K562 (cell line): ENCODE measurements at regions not wholly inside any gene's neighbourhood (a gene's known extent, or its start where the extent isn't known, plus 50 kb on each side); places are given as distances from the start of the nearest gene placed in this dataset.

Experiments
- CEBPG ChIP-seq, 3 experiments: fragments of 200-800 bp in 1 of 3; sonication (Bioruptor generic) in 1 of 3; sonication (generic) in 1 of 3; formaldehyde crosslinking in 1 of 3; IDR thresholded peaks in 2 of 3; conservative IDR thresholded peaks in 1 of 3; 2 replicates each; pipeline versions ENCODE4 v1.6.1 to v1.8.0; 2016 to 2022; ENCODE audit warnings: missing compliant biosample characterization in 2 of 3, missing genetic modification characterization in 2 of 3, mild to moderate bottlenecking in 1 of 3, missing genetic modification reagents in 1 of 3
- CHD7 ChIP-seq: fragments of 200-600 bp; sonication (generic); IDR thresholded peaks from one replicate; pipeline ENCODE4 v1.6.1; 2012; ENCODE audit warnings: mild to moderate bottlenecking, low read depth, low read length, inconsistent platforms
- FOXK1 ChIP-seq: sonication (generic); formaldehyde crosslinking; IDR thresholded peaks from 2 replicates; pipeline ENCODE4 v1.8.0; 2022; ENCODE audit warnings: missing genetic modification reagents, mild to moderate bottlenecking, borderline replicate concordance
- GABPA ChIP-seq: fragments of 200-800 bp; sonication (Bioruptor generic); conservative IDR thresholded peaks from 2 replicates; pipeline ENCODE4 v1.6.1; 2016; ENCODE audit warnings: low read depth, missing genetic modification characterization, missing compliant biosample characterization
- ZBTB12 ChIP-seq: fragments of 250-450 bp; sonication (Bioruptor Pico); IDR thresholded peaks from 2 replicates; pipeline ENCODE4 v1.4.0; 2020
- ZNF197 ChIP-seq: fragments of 200-800 bp; sonication (Bioruptor generic); IDR thresholded peaks from 2 replicates; pipeline ENCODE4 v1.6.1; 2016; ENCODE audit warnings: low read depth, missing genetic modification characterization, missing compliant biosample characterization

GRCh38 chr2:208916881-208917280, 507.0 kb upstream of the MAP2 start (continued):
- TF ChIP-seq CHD7 (no peak), GABPA (tag) (no peak), ZBTB12 (CRISPR knock-in tag) (no peak), CEBPG (CRISPR knock-in tag; IDR thresholded peaks at IDR 0.05) (no peak), CEBPG (tag; conservative IDR thresholded peaks at IDR 0.05 in 1 of 2, IDR thresholded peaks at IDR 0.05 in 1 of 2) (no peak), FOXK1 (CRISPR knock-in tag) (no peak), ZNF197 (no peak)
- TF ChIP-seq, all 486 proteins: peak for 0
